Activated CD8-positive, alpha-beta memory T cell treated with anti-CD3 and anti-CD28 coated beads, Interleukin-2, amount 10 ng/mL, durations not matched to agents 7 days and 5 days (primary cell): ENCODE measurements at regions not wholly inside any gene's neighbourhood (a gene's known extent, or its start where the extent isn't known, plus 50 kb on each side); places are given as distances from the start of the nearest gene placed in this dataset.
"Not testable (repeated sequence)": the region's sequence is repeated elsewhere in the genome, so short reads cannot be mapped to it uniquely, and the experiment has no call there.

ENCODE experiments used
- ATAC-seq: fragments of 150-1000 bp; cut with Tn5 transposase; one replicate; pipeline ENCODE4 v1.10.0; 2021; ENCODE audit warnings: moderate library complexity
- CTCF ChIA-PET: fragments of 350-600 bp; sonication (Branson Sonifier 250); formaldehyde crosslinking; loops from one replicate; lab custom pipeline; 2021; ENCODE audit warnings: antibody characterized with exemption; lab: Charles Lee
- DNase-seq: peaks from one replicate; pipeline ENCODE4 v3.0.0-alpha.2; 2020
- H3K27ac Mint-ChIP-seq: one replicate; pipeline ENCODE4 v1.8.0; 2021; ENCODE audit warnings: mild to moderate bottlenecking, mixed read lengths
- H3K27me3 Mint-ChIP-seq: one replicate; pipeline ENCODE4 v1.8.0; 2021; ENCODE audit warnings: mixed read lengths
- H3K36me3 Mint-ChIP-seq: one replicate; pipeline ENCODE4 v1.8.0; 2021; ENCODE audit warnings: mild to moderate bottlenecking, mixed read lengths
- H3K4me1 Mint-ChIP-seq: one replicate; pipeline ENCODE4 v1.8.0; 2021; ENCODE audit warnings: mixed read lengths
- H3K4me3 Mint-ChIP-seq: one replicate; pipeline ENCODE4 v1.8.0; 2021; ENCODE audit warnings: mild to moderate bottlenecking, moderate library complexity, mixed read lengths
- H3K9me3 Mint-ChIP-seq: one replicate; pipeline ENCODE4 v1.8.0; 2022; ENCODE audit warnings: low read depth, mixed read lengths

DNA sequence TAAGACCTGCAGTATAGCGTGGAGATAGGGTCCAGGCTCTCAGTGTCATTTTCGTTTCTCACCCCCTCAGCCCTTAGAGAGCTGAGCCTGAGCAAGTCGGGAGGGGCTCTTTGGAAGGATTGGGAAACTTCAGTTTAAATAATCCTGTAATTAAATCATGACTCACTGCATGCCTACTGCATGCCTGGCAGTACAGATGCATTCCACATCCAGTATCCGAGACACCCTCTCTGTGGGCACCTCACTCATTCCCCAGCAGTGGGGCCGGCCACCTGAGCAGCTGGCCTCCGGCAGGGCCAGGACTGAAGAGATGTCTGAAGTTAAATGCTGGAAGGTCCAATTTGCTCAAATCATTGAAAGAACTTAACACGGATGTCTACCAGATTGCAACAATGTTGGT lies 316.6 kb downstream of the THBS2 start:
- peaks cover 20% of the 10 kb centered on the region for H3K27me3 Mint-ChIP-seq
- H3K9me3 Mint-ChIP-seq: no peaks in the 10 kb centered on the region
- CTCF ChIA-PET: interaction anchor here (1.3 kb wide), 1 partner anchor 15 kb away, joined by 3 read pairs; no protein-coding TSS in a partner anchor
- no peak overlapping the region for H3K4me3 Mint-ChIP-seq
- H3K27ac Mint-ChIP-seq: no peak overlapping the region
- ATAC-seq (no peak), DNase-seq (no peak)
- no peaks in the 10 kb centered on the region for H3K4me1 Mint-ChIP-seq
- H3K36me3 Mint-ChIP-seq: no peaks in the 10 kb centered on the region

GRCh38 chr6:168935628-168936010 lies 318.0 kb downstream of the THBS2 start:
- Mint-ChIP-seq H3K4me1 (no peaks in the 10 kb centered on the region), H3K36me3 (no peaks in the 10 kb centered on the region), H3K4me3 (no peak overlapping the region), H3K27ac (no peak overlapping the region), H3K9me3 (no peaks in the 10 kb centered on the region), H3K27me3 (peaks cover 20% of the 10 kb centered on the region)
- ATAC-seq: no peak
- no peak for DNase-seq
- CTCF ChIA-PET: interaction anchor here (1.3 kb wide), 1 partner anchor 17 kb away, joined by 3 read pairs; no protein-coding TSS in a partner anchor

GRCh38 chr6:168934660-168935627 lies 318.7 kb downstream of the THBS2 start:
- H3K4me3 Mint-ChIP-seq: no peak overlapping the region
- no peaks in the 10 kb centered on the region for H3K36me3 Mint-ChIP-seq
- ATAC-seq: no peak
- H3K9me3 Mint-ChIP-seq: no peaks in the 10 kb centered on the region
- H3K4me1 Mint-ChIP-seq: no peaks in the 10 kb centered on the region
- H3K27me3 Mint-ChIP-seq: peaks cover 20% of the 10 kb centered on the region
- no peak for DNase-seq
- CTCF ChIA-PET: no interaction called here
- no peak overlapping the region for H3K27ac Mint-ChIP-seq

- DNase-seq, H3K4me3 Mint-ChIP-seq, ATAC-seq, H3K9me3 Mint-ChIP-seq, H3K27ac Mint-ChIP-seq, CTCF ChIA-PET, H3K4me1 Mint-ChIP-seq, H3K36me3 Mint-ChIP-seq: not testable (repeated sequence)
- H3K27me3 Mint-ChIP-seq: peaks cover 17% of the 10 kb centered on the region
Observed at GRCh38 chr6:168932171-168932570, 321.5 kb downstream of the THBS2 start.

DNA sequence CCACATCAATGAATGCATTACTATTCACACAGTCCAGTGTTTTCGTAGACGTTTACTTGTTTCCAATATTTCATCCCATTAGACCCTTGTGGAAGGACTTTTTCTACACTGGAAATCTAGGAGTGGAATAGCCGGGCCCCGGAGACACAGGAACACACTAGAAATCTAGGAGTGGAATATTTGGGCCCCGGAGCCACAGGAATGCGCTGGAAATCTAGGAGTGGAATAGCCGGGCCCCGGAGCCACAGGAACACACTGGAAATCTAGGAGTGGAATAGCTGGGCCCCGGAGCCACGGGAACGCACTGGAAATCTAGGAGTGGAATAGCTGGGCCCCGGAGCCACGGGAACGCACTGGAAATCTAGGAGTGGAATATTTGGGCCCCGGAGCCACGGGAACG lies 322.6 kb downstream of the THBS2 start:
- H3K4me3 Mint-ChIP-seq, H3K27ac Mint-ChIP-seq, ATAC-seq, H3K36me3 Mint-ChIP-seq, H3K4me1 Mint-ChIP-seq, H3K9me3 Mint-ChIP-seq, CTCF ChIA-PET, DNase-seq: not testable (repeated sequence)
- H3K27me3 Mint-ChIP-seq: peaks cover 14% of the 10 kb centered on the region

DNA sequence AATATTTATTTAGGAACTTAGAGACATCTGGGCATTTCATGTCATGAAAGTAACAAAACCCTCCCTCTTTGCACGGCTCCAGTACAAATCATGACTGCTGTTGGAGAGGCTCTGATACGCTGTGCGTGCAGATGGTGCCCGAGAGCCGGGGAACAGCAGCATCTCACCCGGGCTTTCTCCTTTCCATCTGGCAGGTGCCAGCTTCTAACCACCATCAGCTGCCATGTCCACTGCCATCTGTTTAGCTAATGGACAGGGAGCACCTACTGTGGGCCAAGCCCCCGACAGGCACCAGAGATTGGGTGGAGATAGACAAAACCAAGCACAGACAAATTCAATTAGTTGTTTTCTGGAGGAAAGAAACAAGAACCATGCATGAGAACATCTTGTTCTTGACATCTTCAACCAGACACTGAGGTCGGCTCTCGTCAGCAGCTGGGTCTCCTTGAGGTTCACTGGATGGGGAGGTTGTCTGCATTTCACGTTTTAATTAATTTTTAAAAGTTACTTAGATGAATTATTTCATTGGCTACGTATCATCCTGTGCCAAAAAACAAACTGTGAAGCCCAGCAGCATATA lies 323.7 kb downstream of the THBS2 start:
- Mint-ChIP-seq H3K9me3 (peaks cover 2% of the 10 kb centered on the region), H3K27me3 (peaks cover 7% of the 10 kb centered on the region), H3K27ac (no peak overlapping the region), H3K36me3 (no peaks in the 10 kb centered on the region), H3K4me3 (no peak overlapping the region), H3K4me1 (no peaks in the 10 kb centered on the region)
- CTCF ChIA-PET: no interaction called here
- no peak for DNase-seq
- ATAC-seq: no peak

DNA sequence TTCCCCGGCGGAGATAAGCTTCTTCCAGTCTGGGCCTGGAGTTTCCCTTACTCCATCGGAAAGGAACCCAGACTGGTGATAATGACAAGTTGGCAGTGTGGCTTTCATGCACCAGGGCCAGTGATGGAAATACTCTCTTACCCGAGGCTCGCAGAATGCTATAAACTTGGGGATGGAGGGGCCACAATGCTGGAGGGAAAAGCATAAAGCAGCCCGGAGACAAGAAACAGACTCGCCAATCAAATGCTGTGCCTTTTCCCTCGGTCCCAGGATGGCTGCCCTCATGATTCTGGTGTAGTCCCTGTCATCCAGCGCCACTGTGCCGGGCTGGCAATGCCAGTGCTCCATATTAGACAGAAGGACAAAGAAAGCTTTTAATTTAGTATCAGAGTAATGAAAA lies 325.6 kb downstream of the THBS2 start:
- Mint-ChIP-seq H3K27me3 (no peaks in the 10 kb centered on the region), H3K4me1 (no peaks in the 10 kb centered on the region), H3K4me3 (no peak overlapping the region), H3K9me3 (peaks cover 2% of the 10 kb centered on the region), H3K36me3 (no peaks in the 10 kb centered on the region), H3K27ac (no peak overlapping the region)
- DNase-seq: no peak
- no peak for ATAC-seq
- CTCF ChIA-PET: no interaction called here

DNA sequence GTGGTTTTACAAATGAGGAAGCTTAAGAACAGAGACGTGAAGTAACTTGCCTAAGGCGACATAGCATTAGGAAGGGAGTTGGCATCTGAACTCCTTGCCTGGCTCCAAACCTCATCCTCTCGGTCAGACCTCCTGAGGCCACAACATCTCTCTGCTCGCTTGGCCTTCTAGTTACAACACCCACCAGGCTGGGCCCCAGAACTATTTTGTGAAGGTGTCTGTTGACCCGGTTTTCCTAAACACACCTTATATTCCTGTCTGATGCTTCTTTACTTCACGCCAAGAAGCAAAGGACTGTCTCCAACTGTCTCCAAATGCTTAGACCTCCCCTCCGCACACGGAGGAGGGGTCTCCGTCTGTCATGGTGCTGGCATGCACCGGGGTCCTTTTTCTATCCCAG lies 326.6 kb downstream of the THBS2 start:
- CTCF ChIA-PET: no interaction called here
- H3K27ac Mint-ChIP-seq: no peak overlapping the region
- no peak overlapping the region for H3K4me3 Mint-ChIP-seq
- peaks cover 2% of the 10 kb centered on the region for H3K9me3 Mint-ChIP-seq
- H3K36me3 Mint-ChIP-seq: no peaks in the 10 kb centered on the region
- DNase-seq (no peak), ATAC-seq (no peak)
- no peaks in the 10 kb centered on the region for H3K27me3 Mint-ChIP-seq
- no peaks in the 10 kb centered on the region for H3K4me1 Mint-ChIP-seq

DNA sequence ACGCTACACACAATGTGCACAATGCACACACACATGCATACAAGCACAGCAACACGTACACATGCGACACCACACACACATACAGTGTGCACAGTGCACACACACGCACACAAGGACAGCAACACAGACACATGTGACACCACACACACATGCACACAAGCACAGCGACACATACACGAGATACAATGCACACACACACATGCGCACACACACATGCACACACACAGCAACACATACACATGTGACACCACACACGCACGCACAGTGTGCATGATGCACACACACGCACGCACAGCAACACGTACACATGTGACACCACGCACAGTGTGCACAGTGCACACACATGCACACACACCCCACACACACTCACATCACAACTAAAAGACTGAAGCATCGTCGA lies 327.3 kb downstream of the THBS2 start:
- H3K4me1 Mint-ChIP-seq: no peaks in the 10 kb centered on the region
- no peak overlapping the region for H3K4me3 Mint-ChIP-seq
- H3K9me3 Mint-ChIP-seq: peaks cover 2% of the 10 kb centered on the region
- ATAC-seq: no peak
- CTCF ChIA-PET: no interaction called here
- no peaks in the 10 kb centered on the region for H3K27me3 Mint-ChIP-seq
- no peak for DNase-seq
- H3K36me3 Mint-ChIP-seq: no peaks in the 10 kb centered on the region
- H3K27ac Mint-ChIP-seq: no peak overlapping the region

DNA sequence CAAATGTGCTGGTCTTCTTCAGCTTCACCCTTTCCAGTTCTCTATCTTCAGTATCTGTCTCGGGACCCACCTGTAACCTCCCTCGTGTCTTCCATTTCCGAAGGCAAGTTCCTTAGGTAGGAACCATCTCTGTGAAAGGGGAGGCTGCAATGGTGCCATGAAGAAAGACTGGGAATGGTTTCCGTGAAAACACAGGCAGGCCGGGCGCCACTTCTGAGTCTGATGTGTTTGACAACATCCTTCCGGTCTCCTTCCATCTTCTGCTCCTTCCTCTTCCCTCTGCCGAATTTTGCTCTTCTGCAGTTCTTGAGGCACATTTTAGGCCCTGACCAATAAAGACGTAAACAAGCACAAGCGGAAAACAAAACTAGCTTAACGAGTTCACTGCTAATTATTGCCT lies 328.0 kb downstream of the THBS2 start:
- Mint-ChIP-seq H3K9me3 (peaks cover 2% of the 10 kb centered on the region), H3K4me3 (no peak overlapping the region), H3K36me3 (no peaks in the 10 kb centered on the region), H3K27me3 (no peaks in the 10 kb centered on the region), H3K4me1 (no peaks in the 10 kb centered on the region), H3K27ac (no peak overlapping the region)
- CTCF ChIA-PET: no interaction called here
- DNase-seq: no peak
- no peak for ATAC-seq

DNA sequence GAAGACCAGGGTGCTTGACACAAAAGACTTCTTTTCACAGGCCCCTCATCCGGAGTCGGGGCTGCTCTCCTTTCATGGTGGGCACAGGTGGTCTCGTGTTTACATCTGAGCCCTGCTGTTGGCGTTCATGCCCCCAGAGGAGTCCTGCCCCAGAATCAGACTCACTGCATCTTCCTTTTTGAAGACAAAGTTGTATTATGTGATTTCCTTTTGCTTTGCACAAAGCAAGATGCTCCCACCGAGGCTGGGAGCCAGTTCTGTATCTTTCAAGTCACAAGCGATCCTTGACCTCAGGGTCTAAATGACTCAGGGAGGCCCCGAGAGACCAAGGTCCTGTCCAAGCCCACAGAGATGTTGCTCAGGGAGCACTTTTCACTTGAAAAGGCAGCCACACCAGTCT lies 330.5 kb downstream of the THBS2 start:
- H3K27ac Mint-ChIP-seq: no peak overlapping the region
- H3K27me3 Mint-ChIP-seq: peaks cover 10% of the 10 kb centered on the region
- peaks cover 2% of the 10 kb centered on the region for H3K4me1 Mint-ChIP-seq
- ATAC-seq (no peak), DNase-seq (no peak)
- CTCF ChIA-PET: no interaction called here
- H3K9me3 Mint-ChIP-seq: peaks cover 2% of the 10 kb centered on the region
- no peaks in the 10 kb centered on the region for H3K36me3 Mint-ChIP-seq
- no peak overlapping the region for H3K4me3 Mint-ChIP-seq

DNA sequence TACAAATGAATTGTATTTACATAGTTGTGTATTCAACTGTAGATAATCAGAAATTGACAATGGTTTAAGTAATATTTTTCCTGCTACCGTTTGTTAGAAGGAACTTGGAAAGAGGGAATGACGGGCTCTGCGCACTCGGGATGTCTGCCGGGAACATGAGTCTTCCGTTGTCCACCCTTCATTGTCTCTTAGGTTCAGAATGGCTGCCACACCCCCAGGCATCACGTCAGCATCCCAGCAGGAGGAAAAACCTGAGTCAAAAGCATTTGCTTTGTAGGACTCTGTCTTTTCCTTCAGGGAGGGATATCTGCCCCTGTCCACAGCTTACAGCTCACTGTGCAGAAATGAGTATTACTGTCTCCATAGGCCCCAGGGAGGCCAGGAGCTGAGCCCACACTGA lies 331.2 kb downstream of the THBS2 start:
- peaks cover 2% of the 10 kb centered on the region for H3K9me3 Mint-ChIP-seq
- no peaks in the 10 kb centered on the region for H3K36me3 Mint-ChIP-seq
- no peak for ATAC-seq
- CTCF ChIA-PET: no interaction called here
- H3K4me1 Mint-ChIP-seq: peaks cover 2% of the 10 kb centered on the region
- no peak overlapping the region for H3K27ac Mint-ChIP-seq
- no peak for DNase-seq
- peaks cover 10% of the 10 kb centered on the region for H3K27me3 Mint-ChIP-seq
- H3K4me3 Mint-ChIP-seq: no peak overlapping the region

DNA sequence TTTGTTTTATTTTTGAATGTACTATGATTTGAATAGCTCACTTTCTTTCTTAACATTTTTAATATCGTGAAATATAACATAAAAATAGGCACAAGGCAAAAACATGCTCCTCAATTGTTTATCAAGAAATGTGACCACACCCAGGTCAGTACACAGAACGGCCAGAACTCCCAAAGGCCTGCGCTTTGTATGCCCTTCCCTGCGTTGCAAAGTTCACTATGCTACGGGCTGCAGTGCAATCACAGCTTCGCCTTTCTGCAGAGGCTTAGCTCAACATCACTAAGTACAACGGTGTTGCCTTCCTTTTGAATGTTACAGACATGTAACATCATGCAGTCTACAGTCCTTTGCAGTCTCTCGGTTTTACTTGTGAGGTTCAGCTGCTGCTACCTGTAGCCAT lies 333.4 kb downstream of the THBS2 start:
- no peak for ATAC-seq
- no peak for DNase-seq
- CTCF ChIA-PET: interaction anchor here (0.7 kb wide), 1 partner anchor 17 kb away, joined by 3 read pairs; no protein-coding TSS in a partner anchor
- no peak overlapping the region for H3K27ac Mint-ChIP-seq
- H3K27me3 Mint-ChIP-seq: peaks cover 10% of the 10 kb centered on the region
- H3K9me3 Mint-ChIP-seq: no peaks in the 10 kb centered on the region
- no peak overlapping the region for H3K4me3 Mint-ChIP-seq
- H3K36me3 Mint-ChIP-seq: no peaks in the 10 kb centered on the region
- peaks cover 2% of the 10 kb centered on the region for H3K4me1 Mint-ChIP-seq
